Naive thymus-derived CD8-positive, alpha-beta T cell (primary cell): ENCODE measurements at regions not wholly inside any gene's neighbourhood (a gene's known extent, or its start where the extent isn't known, plus 50 kb on each side); places are given as distances from the start of the nearest gene placed in this dataset.

Experiments used
- ATAC-seq, 2 donors: fragments of 150-1000 bp; cut with Tn5 transposase in 1 of 2; sonication (Bioruptor Pico), chemical (Tn5 transposase) in 1 of 2; 1 replicate in 1 of 2; 2 replicates in 1 of 2; pipeline ENCODE4 v1.10.0; 2021; ENCODE audit warnings: mild to moderate bottlenecking in 2 of 2, moderate library complexity in 2 of 2
- POLR2A ChIA-PET: fragments of 350-600 bp; sonication (Branson Sonifier 250); formaldehyde crosslinking; loops from one replicate; lab custom pipeline; 2021; ENCODE audit warnings: antibody characterized with exemption; lab: Charles Lee
- DNase-seq, 10 donors: peaks; one replicate each; pipeline versions ENCODE4 v3.0.0 to v3.0.0-alpha.2; 2020 to 2022
- H3K27ac Mint-ChIP-seq, 10 donors: one replicate each; pipeline ENCODE4 v1.8.0; 2020 to 2022; ENCODE audit warnings: mild to moderate bottlenecking in 10 of 10, mixed read lengths in 10 of 10, moderate library complexity in 4 of 10, inconsistent platforms in 1 of 10
- H3K27me3 Mint-ChIP-seq, 5 donors: one replicate each; pipeline ENCODE4 v1.8.0; 2021 to 2022; ENCODE audit warnings: mixed read lengths in 5 of 5
- H3K36me3 Mint-ChIP-seq, 3 donors: one replicate each; pipeline ENCODE4 v1.8.0; 2020 to 2022; ENCODE audit warnings: mixed read lengths in 3 of 3, mild to moderate bottlenecking in 2 of 3, inconsistent platforms in 1 of 3
- H3K4me1 Mint-ChIP-seq, 4 donors: one replicate each; pipeline ENCODE4 v1.8.0; 2021 to 2022; ENCODE audit warnings: mixed read lengths in 4 of 4
- H3K4me3 Mint-ChIP-seq, 10 donors: one replicate each; pipeline ENCODE4 v1.8.0; 2020 to 2022; ENCODE audit warnings: mild to moderate bottlenecking in 10 of 10, mixed read lengths in 10 of 10, moderate library complexity in 6 of 10, inconsistent platforms in 1 of 10
- H3K9me3 Mint-ChIP-seq, 9 donors: one replicate each; pipeline ENCODE4 v1.8.0; 2020 to 2022; ENCODE audit warnings: mixed read lengths in 9 of 9, mild to moderate bottlenecking in 3 of 9, inconsistent platforms in 1 of 9, moderate library complexity in 1 of 9

- Mint-ChIP-seq H3K9me3 (peaks cover 3 to 18% (median 14%) of the 10 kb centered on the region in 9 donors), H3K4me3 (no peak overlapping the region), H3K4me1 (no peaks in the 10 kb centered on the region), H3K36me3 (no peaks in the 10 kb centered on the region), H3K27me3 (no peaks in the 10 kb centered on the region), H3K27ac (no peak overlapping the region)
- DNase-seq, result no peak
- ATAC-seq, result no peak
- POLR2A ChIA-PET, result no interaction called here
These were observed 1098.6 kb upstream of the NCAM2 start for GRCh38 chr21:19899645-19900044.

GRCh38 chr21:19900149-19900548 lies 1098.1 kb upstream of the NCAM2 start:
- no peak for DNase-seq
- no peak for ATAC-seq
- Mint-ChIP-seq H3K27me3 (no peaks in the 10 kb centered on the region), H3K4me1 (no peaks in the 10 kb centered on the region), H3K27ac (no peak overlapping the region), H3K4me3 (no peak overlapping the region), H3K36me3 (no peaks in the 10 kb centered on the region), H3K9me3 (peaks cover 3 to 18% (median 14%) of the 10 kb centered on the region in 9 donors)
- POLR2A ChIA-PET, result no interaction called here

GRCh38 chr21:19908390-19908789 lies 1089.8 kb upstream of the NCAM2 start:
- Mint-ChIP-seq H3K27ac (no peak overlapping the region), H3K9me3 (peaks cover 0 to 3% (median 0%) of the 10 kb centered on the region in 9 donors), H3K36me3 (no peaks in the 10 kb centered on the region), H3K4me1 (no peaks in the 10 kb centered on the region), H3K4me3 (no peak overlapping the region), H3K27me3 (no peaks in the 10 kb centered on the region)
- POLR2A ChIA-PET, result no interaction called here
- no peak for DNase-seq
- no peak for ATAC-seq

GRCh38 chr21:19914028-19914427 lies 1084.2 kb upstream of the NCAM2 start:
- Mint-ChIP-seq H3K27ac (no peak overlapping the region), H3K9me3 (peaks cover 0 to 10% (median 2%) of the 10 kb centered on the region in 9 donors), H3K36me3 (no peaks in the 10 kb centered on the region), H3K4me1 (no peaks in the 10 kb centered on the region), H3K4me3 (no peak overlapping the region), H3K27me3 (no peaks in the 10 kb centered on the region)
- POLR2A ChIA-PET, result no interaction called here
- DNase-seq, result no peak
- ATAC-seq, result no peak

GRCh38 chr21:19921211-19921610 lies 1077.0 kb upstream of the NCAM2 start:
- no peaks in the 10 kb centered on the region for H3K4me1 Mint-ChIP-seq
- H3K9me3 Mint-ChIP-seq, result peaks cover 0 to 15% (median 3%) of the 10 kb centered on the region in 9 donors
- H3K36me3 Mint-ChIP-seq, result no peaks in the 10 kb centered on the region
- H3K27ac Mint-ChIP-seq, result no peak overlapping the region
- DNase-seq, result no peak
- POLR2A ChIA-PET, result no interaction called here
- H3K4me3 Mint-ChIP-seq, result no peak overlapping the region
- no peak for ATAC-seq
- no peaks in the 10 kb centered on the region for H3K27me3 Mint-ChIP-seq

- POLR2A ChIA-PET, result no interaction called here
- Mint-ChIP-seq H3K27ac (no peak overlapping the region), H3K4me3 (no peak overlapping the region), H3K27me3 (no peaks in the 10 kb centered on the region), H3K9me3 (peaks cover 0 to 15% (median 2%) of the 10 kb centered on the region in 9 donors), H3K36me3 (no peaks in the 10 kb centered on the region), H3K4me1 (no peaks in the 10 kb centered on the region)
- DNase-seq (no peak), ATAC-seq (no peak)
These were observed 1076.1 kb upstream of the NCAM2 start for GRCh38 chr21:19922122-19922521.

GRCh38 chr21:19935467-19935866 lies 1062.7 kb upstream of the NCAM2 start:
- ATAC-seq (no peak), DNase-seq (no peak)
- no peaks in the 10 kb centered on the region for H3K27me3 Mint-ChIP-seq
- H3K36me3 Mint-ChIP-seq, result no peaks in the 10 kb centered on the region
- no peaks in the 10 kb centered on the region for H3K4me1 Mint-ChIP-seq
- H3K4me3 Mint-ChIP-seq, result no peak overlapping the region
- no peak overlapping the region for H3K27ac Mint-ChIP-seq
- POLR2A ChIA-PET, result no interaction called here
- peaks cover 0 to 24% (median 5%) of the 10 kb centered on the region in 9 donors for H3K9me3 Mint-ChIP-seq

GRCh38 chr21:19937619-19938018 lies 1060.6 kb upstream of the NCAM2 start:
- H3K27me3 Mint-ChIP-seq, result no peaks in the 10 kb centered on the region
- POLR2A ChIA-PET, result no interaction called here

GRCh38 chr21:19941626-19942025 lies 1056.6 kb upstream of the NCAM2 start:
- H3K9me3 Mint-ChIP-seq, result peaks cover 3 to 22% (median 6%) of the 10 kb centered on the region in 9 donors
- no peak overlapping the region for H3K27ac Mint-ChIP-seq

More at GRCh38 chr21:19937619-19938018, 1060.6 kb upstream of the NCAM2 start:
- H3K9me3 Mint-ChIP-seq, result peaks cover 0 to 19% (median 3%) of the 10 kb centered on the region in 9 donors
- ATAC-seq (no peak), DNase-seq (no peak)
- no peak overlapping the region for H3K27ac Mint-ChIP-seq
- H3K4me3 Mint-ChIP-seq, result no peak overlapping the region
- no peaks in the 10 kb centered on the region for H3K36me3 Mint-ChIP-seq
- no peaks in the 10 kb centered on the region for H3K4me1 Mint-ChIP-seq

GRCh38 chr21:19950347-19950746 lies 1047.9 kb upstream of the NCAM2 start:
- no peak overlapping the region for H3K4me3 Mint-ChIP-seq
- ATAC-seq (no peak), DNase-seq (no peak)
- H3K36me3 Mint-ChIP-seq, result no peaks in the 10 kb centered on the region
- H3K9me3 Mint-ChIP-seq, result peaks cover 0 to 23% (median 6%) of the 10 kb centered on the region in 9 donors
- H3K27me3 Mint-ChIP-seq, result no peaks in the 10 kb centered on the region
- no peak overlapping the region for H3K27ac Mint-ChIP-seq
- POLR2A ChIA-PET, result no interaction called here
- H3K4me1 Mint-ChIP-seq, result no peaks in the 10 kb centered on the region

More at GRCh38 chr21:19941626-19942025, 1056.6 kb upstream of the NCAM2 start:
- Mint-ChIP-seq H3K36me3 (no peaks in the 10 kb centered on the region), H3K4me3 (no peak overlapping the region), H3K27me3 (no peaks in the 10 kb centered on the region), H3K4me1 (no peaks in the 10 kb centered on the region)
- POLR2A ChIA-PET, result no interaction called here
- DNase-seq, result no peak
- no peak for ATAC-seq

- H3K27me3 Mint-ChIP-seq, result no peaks in the 10 kb centered on the region
These were observed 1029.1 kb upstream of the NCAM2 start for GRCh38 chr21:19969156-19969555.

GRCh38 chr21:19981938-19982337 lies 1016.3 kb upstream of the NCAM2 start:
- POLR2A ChIA-PET, result no interaction called here
- Mint-ChIP-seq H3K27ac (no peak overlapping the region), H3K36me3 (no peaks in the 10 kb centered on the region), H3K9me3 (peaks cover 0 to 8% (median 0%) of the 10 kb centered on the region in 9 donors), H3K4me1 (no peaks in the 10 kb centered on the region), H3K4me3 (no peak overlapping the region), H3K27me3 (no peaks in the 10 kb centered on the region)
- DNase-seq (no peak), ATAC-seq (no peak)

More at GRCh38 chr21:19969156-19969555, 1029.1 kb upstream of the NCAM2 start:
- Mint-ChIP-seq H3K36me3 (peaks cover 0 to 11% (median 0%) of the 10 kb centered on the region in 3 donors), H3K4me1 (no peaks in the 10 kb centered on the region), H3K27ac (no peak overlapping the region), H3K9me3 (peaks cover 4 to 37% (median 18%) of the 10 kb centered on the region in 9 donors), H3K4me3 (no peak overlapping the region)
- POLR2A ChIA-PET, result no interaction called here
- DNase-seq, result no peak
- ATAC-seq, result no peak

GRCh38 chr21:19986396-19986795 lies 1011.8 kb upstream of the NCAM2 start:
- Mint-ChIP-seq H3K36me3 (no peaks in the 10 kb centered on the region), H3K9me3 (peaks cover 0 to 22% (median 2%) of the 10 kb centered on the region in 9 donors), H3K4me1 (no peaks in the 10 kb centered on the region), H3K27ac (no peak overlapping the region), H3K27me3 (no peaks in the 10 kb centered on the region), H3K4me3 (no peak overlapping the region)
- no peak for DNase-seq
- ATAC-seq, result no peak
- POLR2A ChIA-PET, result no interaction called here

GRCh38 chr21:19987671-19988070 lies 1010.5 kb upstream of the NCAM2 start:
- Mint-ChIP-seq H3K27ac (no peak overlapping the region), H3K9me3 (peaks cover 0 to 30% (median 7%) of the 10 kb centered on the region in 9 donors), H3K4me1 (no peaks in the 10 kb centered on the region), H3K4me3 (no peak overlapping the region), H3K27me3 (no peaks in the 10 kb centered on the region), H3K36me3 (no peaks in the 10 kb centered on the region)
- ATAC-seq (no peak), DNase-seq (no peak)
- POLR2A ChIA-PET, result no interaction called here
